ENCODE measurements at regions not wholly inside any gene's neighbourhood (a gene's known extent, or its start where the extent isn't known, plus 50 kb on each side); places are given as distances from the start of the nearest gene placed in this dataset.

- DNase-seq (ENCODE audit: extremely low read depth, low read depth), result no peak
- no peak for TF ChIP-seq CTCF (IDR thresholded peaks at IDR 0.05; ENCODE audit: low read depth, low read length)
These were observed 1238.9 kb upstream of the MIR17HG start for GRCh38 chr13:90108547-90108946.

GRCh38 chr13:90116121-90116520 lies 1231.4 kb upstream of the MIR17HG start:
- no peak for TF ChIP-seq CTCF (IDR thresholded peaks at IDR 0.05; ENCODE audit: low read depth, low read length)
- no peak for DNase-seq (ENCODE audit: extremely low read depth, low read depth)

- TF ChIP-seq CTCF (IDR thresholded peaks at IDR 0.05; ENCODE audit: low read depth, low read length), result no peak
- no peak for DNase-seq (ENCODE audit: extremely low read depth, low read depth)
These were observed 1228.9 kb upstream of the MIR17HG start for GRCh38 chr13:90118467-90119071.

GRCh38 chr13:90120026-90120425 lies 1227.5 kb upstream of the MIR17HG start:
- no peak for TF ChIP-seq CTCF (IDR thresholded peaks at IDR 0.05; ENCODE audit: low read depth, low read length)
- DNase-seq (ENCODE audit: extremely low read depth, low read depth), result no peak

GRCh38 chr13:90121784-90122183 lies 1225.7 kb upstream of the MIR17HG start:
- TF ChIP-seq CTCF (IDR thresholded peaks at IDR 0.05; ENCODE audit: low read depth, low read length), result no peak
- DNase-seq (ENCODE audit: extremely low read depth, low read depth), result no peak

GRCh38 chr13:90122531-90122930 lies 1225.0 kb upstream of the MIR17HG start:
- no peak for TF ChIP-seq CTCF (IDR thresholded peaks at IDR 0.05; ENCODE audit: low read depth, low read length)
- no peak for DNase-seq (ENCODE audit: extremely low read depth, low read depth)

GRCh38 chr13:90135558-90135957 lies 1211.9 kb upstream of the MIR17HG start:
- no peak for DNase-seq (ENCODE audit: extremely low read depth, low read depth)
- TF ChIP-seq CTCF (IDR thresholded peaks at IDR 0.05; ENCODE audit: low read depth, low read length), result no peak

All from AG09319 (cell line).